ENCODE measurements at regions not wholly inside any gene's neighbourhood (a gene's known extent, or its start where the extent isn't known, plus 50 kb on each side); places are given as distances from the start of the nearest gene placed in this dataset.

DNA sequence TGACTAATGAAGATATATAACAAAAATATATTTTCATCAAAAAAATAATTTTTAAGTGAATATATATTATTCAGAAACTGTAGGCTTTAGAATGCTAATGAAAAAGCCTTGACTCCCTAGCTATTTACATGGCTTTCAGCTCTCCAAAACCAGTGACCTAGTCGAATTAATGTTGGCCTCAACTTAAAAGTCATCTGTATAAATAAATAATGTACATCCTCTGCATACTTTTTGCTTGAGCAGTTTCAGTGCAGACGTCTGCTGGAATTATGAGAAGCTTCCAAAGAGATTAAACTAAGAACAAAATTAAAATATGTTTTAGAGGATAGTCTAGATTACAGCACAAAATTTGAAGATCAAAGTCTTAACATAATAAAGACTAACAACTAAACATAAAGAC is 520.4 kb upstream of the ALCAM start:
- TF ChIP-seq EZH2 (IDR thresholded peaks at IDR 0.05; ENCODE audit: low read length): no peak
- TF ChIP-seq, protein P1, sequence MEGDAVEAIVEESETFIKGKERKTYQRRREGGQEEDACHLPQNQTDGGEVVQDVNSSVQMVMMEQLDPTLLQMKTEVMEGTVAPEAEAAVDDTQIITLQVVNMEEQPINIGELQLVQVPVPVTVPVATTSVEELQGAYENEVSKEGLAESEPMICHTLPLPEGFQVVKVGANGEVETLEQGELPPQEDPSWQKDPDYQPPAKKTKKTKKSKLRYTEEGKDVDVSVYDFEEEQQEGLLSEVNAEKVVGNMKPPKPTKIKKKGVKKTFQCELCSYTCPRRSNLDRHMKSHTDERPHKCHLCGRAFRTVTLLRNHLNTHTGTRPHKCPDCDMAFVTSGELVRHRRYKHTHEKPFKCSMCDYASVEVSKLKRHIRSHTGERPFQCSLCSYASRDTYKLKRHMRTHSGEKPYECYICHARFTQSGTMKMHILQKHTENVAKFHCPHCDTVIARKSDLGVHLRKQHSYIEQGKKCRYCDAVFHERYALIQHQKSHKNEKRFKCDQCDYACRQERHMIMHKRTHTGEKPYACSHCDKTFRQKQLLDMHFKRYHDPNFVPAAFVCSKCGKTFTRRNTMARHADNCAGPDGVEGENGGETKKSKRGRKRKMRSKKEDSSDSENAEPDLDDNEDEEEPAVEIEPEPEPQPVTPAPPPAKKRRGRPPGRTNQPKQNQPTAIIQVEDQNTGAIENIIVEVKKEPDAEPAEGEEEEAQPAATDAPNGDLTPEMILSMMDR (optimal IDR thresholded peaks at IDR 0.05 in 1 of 3, IDR thresholded peaks at IDR 0.05 in 1 of 3, conservative IDR thresholded peaks at IDR 0.05 in 1 of 3; ENCODE audit: extremely low read depth in 1 of 3, insufficient read depth in 2 of 3, low read length in 3 of 3): no peak
- Histone ChIP-seq H3K4me2 (ENCODE audit: control insufficient read depth, extremely low read depth, insufficient read depth, low read depth, low read length) (no peak overlapping the region), H3K27ac (ENCODE audit: control insufficient read depth, insufficient read depth, low read length) (no peak overlapping the region), H4K20me1 (ENCODE audit: control insufficient read depth, extremely low read depth, insufficient read depth, low read length) (no peaks in the 10 kb centered on the region), H3K27me3 (ENCODE audit: control insufficient read depth, extremely low read depth, insufficient read depth, low read length) (no peaks in the 10 kb centered on the region), H2AFZ (ENCODE audit: control insufficient read depth, low read length) (no peak overlapping the region), H3K4me1 (ENCODE audit: control insufficient read depth, extremely low read depth, insufficient read depth, low read length) (no peaks in the 10 kb centered on the region), H3K9me1 (ENCODE audit: control insufficient read depth, extremely low read depth, insufficient read depth, low read length) (no peaks in the 10 kb centered on the region), H3K9me3 (ENCODE audit: control insufficient read depth, low read depth, low read length) (no peaks in the 10 kb centered on the region), H3K79me2 (ENCODE audit: control insufficient read depth, insufficient read depth, low read length) (no peaks in the 10 kb centered on the region), H3K36me3 (ENCODE audit: control insufficient read depth in 2 of 2, extremely low read depth in 1 of 2, insufficient read depth in 2 of 2, low read length in 2 of 2) (no peaks in the 10 kb centered on the region), H3K4me3 (ENCODE audit: control insufficient read depth in 2 of 3, extremely low read depth in 1 of 3, insufficient read depth in 2 of 3, low read depth in 1 of 3, low read length in 3 of 3) (no peak overlapping the region), H3K9ac (ENCODE audit: control insufficient read depth, extremely low read depth, insufficient read depth, low read length) (no peak overlapping the region)
- DNase-seq (ENCODE audit: low read depth, low spot score) (no peak), FAIRE-seq (no peak)
- dilution Hi-C loops (cut with MboI; ENCODE audit: extremely low pct_ligation_motif_present, low sequenced_read_pairs): no loop called here

DNA sequence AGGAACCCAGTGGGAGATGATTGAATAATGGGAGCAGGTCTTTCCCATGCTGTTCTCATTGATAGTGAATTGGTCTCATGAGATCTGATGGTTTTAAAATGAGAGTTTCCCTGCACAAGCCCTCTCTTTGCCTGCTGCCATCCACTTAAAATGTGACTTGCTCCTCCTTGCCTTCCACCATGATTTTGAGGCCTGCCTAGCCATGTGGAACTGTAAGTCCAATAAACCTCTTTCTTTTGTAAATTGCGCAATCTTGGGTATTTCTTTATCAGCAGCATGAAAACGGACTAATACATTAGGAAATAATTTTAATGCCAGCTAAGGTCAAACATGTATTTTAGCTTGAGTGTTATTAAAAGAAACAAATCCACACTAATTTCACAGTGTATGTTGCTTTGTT is 517.6 kb upstream of the ALCAM start:
- H3K27me3 ChIP-seq (ENCODE audit: control insufficient read depth, extremely low read depth, insufficient read depth, low read length): no peaks in the 10 kb centered on the region
- no peak for TF ChIP-seq EZH2 (IDR thresholded peaks at IDR 0.05; ENCODE audit: low read length)
- TF ChIP-seq, protein P1 (optimal IDR thresholded peaks at IDR 0.05 in 1 of 3, IDR thresholded peaks at IDR 0.05 in 1 of 3, conservative IDR thresholded peaks at IDR 0.05 in 1 of 3; ENCODE audit: extremely low read depth in 1 of 3, insufficient read depth in 2 of 3, low read length in 3 of 3): no peak
- H3K79me2 ChIP-seq (ENCODE audit: control insufficient read depth, insufficient read depth, low read length): no peaks in the 10 kb centered on the region
- no peak overlapping the region for H3K4me3 ChIP-seq (ENCODE audit: control insufficient read depth in 2 of 3, extremely low read depth in 1 of 3, insufficient read depth in 2 of 3, low read depth in 1 of 3, low read length in 3 of 3)
- no peaks in the 10 kb centered on the region for H3K36me3 ChIP-seq (ENCODE audit: control insufficient read depth in 2 of 2, extremely low read depth in 1 of 2, insufficient read depth in 2 of 2, low read length in 2 of 2)
- DNase-seq (ENCODE audit: low read depth, low spot score): no peak
- no peak for FAIRE-seq
- no peak overlapping the region for H3K9ac ChIP-seq (ENCODE audit: control insufficient read depth, extremely low read depth, insufficient read depth, low read length)
- no peak overlapping the region for H2AFZ ChIP-seq (ENCODE audit: control insufficient read depth, low read length)
- H3K4me1 ChIP-seq (ENCODE audit: control insufficient read depth, extremely low read depth, insufficient read depth, low read length): no peaks in the 10 kb centered on the region
- H3K27ac ChIP-seq (ENCODE audit: control insufficient read depth, insufficient read depth, low read length): no peak overlapping the region
- H4K20me1 ChIP-seq (ENCODE audit: control insufficient read depth, extremely low read depth, insufficient read depth, low read length): no peaks in the 10 kb centered on the region
- H3K4me2 ChIP-seq (ENCODE audit: control insufficient read depth, extremely low read depth, insufficient read depth, low read depth, low read length): no peak overlapping the region
- H3K9me1 ChIP-seq (ENCODE audit: control insufficient read depth, extremely low read depth, insufficient read depth, low read length): no peaks in the 10 kb centered on the region
- H3K9me3 ChIP-seq (ENCODE audit: control insufficient read depth, low read depth, low read length): no peaks in the 10 kb centered on the region
- dilution Hi-C loops (cut with MboI; ENCODE audit: extremely low pct_ligation_motif_present, low sequenced_read_pairs): no loop called here
